GM21390 (cell line): ENCODE measurements at regions not wholly inside any gene's neighbourhood (a gene's known extent, or its start where the extent isn't known, plus 50 kb on each side); places are given as distances from the start of the nearest gene placed in this dataset.

Experiments
- ATAC-seq: cut with Tn5 transposase; IDR thresholded peaks from one replicate; pipeline ENCODE4 v1.9.1; 2021; ENCODE audit not compliant: unreplicated experiment

- no peak for ATAC-seq
Observed at GRCh38 chr2:7940723-7941122, 741.1 kb upstream of the ID2 start.

GRCh38 chr2:7943446-7943845 lies 738.4 kb upstream of the ID2 start:
- no peak for ATAC-seq

- ATAC-seq: no peak
Observed at GRCh38 chr2:7945026-7945425, 736.8 kb upstream of the ID2 start.

- ATAC-seq: no peak
Observed at GRCh38 chr2:7950035-7950612, 731.7 kb upstream of the ID2 start.

GRCh38 chr2:7951001-7951400 lies 730.9 kb upstream of the ID2 start:
- no peak for ATAC-seq

DNA sequence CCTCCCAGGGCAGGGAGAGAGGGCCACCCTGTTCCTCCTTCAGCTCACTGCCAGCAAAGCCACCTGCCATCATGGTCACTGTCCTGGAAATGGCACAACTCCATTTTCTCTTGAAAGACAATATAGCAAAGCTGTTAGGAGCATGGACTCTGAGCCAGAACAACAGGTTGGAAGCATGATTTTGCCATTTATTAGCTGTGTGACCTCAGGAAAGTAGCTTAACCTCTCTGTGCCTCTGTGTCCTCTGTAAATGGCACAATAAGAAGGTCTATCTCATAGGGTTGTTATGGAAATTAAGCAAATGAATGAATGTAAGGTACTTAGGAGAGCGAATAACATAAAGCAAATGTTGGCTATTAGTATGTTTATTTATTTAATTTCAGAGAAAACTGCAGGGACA lies 730.4 kb upstream of the ID2 start:
- ATAC-seq: no peak

- no peak for ATAC-seq
Observed at GRCh38 chr2:7952046-7952745, 729.7 kb upstream of the ID2 start.

GRCh38 chr2:7953195-7953594 lies 728.7 kb upstream of the ID2 start:
- ATAC-seq: no peak

DNA sequence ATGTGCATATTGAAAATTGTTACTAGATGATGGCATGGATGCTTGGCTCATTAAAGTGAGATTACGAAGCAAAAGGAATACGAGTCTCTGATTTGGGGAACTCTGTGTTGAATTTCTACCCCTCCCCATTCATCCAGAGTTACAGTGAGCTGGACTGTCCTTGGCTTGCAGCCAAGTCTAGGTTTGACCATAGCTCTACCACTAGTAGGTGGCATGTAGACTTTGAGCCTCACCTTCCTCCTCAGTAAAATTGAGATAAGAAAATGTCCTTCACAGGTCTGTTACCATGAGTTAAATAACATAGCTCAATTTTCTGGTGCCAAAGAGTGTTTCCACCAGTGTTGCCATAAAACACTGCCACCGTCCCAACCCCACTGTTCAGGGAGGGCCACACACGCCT lies 727.6 kb upstream of the ID2 start:
- no peak for ATAC-seq

- ATAC-seq: no peak
Observed at GRCh38 chr2:7956126-7956689, 725.6 kb upstream of the ID2 start.

GRCh38 chr2:7961550-7961949 lies 720.3 kb upstream of the ID2 start:
- ATAC-seq: no peak

- ATAC-seq: no peak
Observed at GRCh38 chr2:7962161-7962560, 719.7 kb upstream of the ID2 start.

- no peak for ATAC-seq
Observed at GRCh38 chr2:7963787-7964186, 718.1 kb upstream of the ID2 start.

GRCh38 chr2:7966032-7966431 lies 715.8 kb upstream of the ID2 start:
- ATAC-seq: no peak

DNA sequence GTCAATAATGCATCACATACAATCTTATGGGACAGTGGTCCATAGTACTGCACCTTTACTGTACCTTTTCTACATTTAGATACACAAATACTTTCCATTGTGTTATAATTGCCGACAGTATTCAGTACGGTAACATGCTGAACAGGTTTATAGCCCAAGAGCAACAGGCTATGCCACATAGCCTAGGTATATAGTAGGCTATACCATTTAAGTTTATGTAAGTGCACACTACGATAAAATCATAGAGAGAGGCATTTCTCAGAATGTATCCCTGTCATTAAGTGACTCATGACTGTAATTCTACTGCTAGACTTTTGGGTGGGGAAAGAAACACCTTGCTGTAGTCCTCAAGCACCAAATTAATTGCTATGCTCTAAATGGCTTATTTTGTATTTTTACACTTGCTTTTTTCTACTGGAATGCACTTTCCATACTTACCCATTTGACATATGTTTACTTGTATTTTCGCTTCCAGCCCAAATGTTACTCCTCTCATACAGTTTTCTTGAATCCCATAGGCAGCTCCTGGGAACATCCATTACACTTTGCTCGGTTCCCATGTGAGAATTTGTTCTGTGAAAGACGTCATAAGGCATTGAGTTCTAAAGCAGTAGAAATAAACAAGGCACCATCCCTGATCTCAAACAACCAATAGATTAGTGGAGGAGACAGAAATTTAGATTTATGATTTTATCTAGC lies 714.0 kb upstream of the ID2 start:
- no peak for ATAC-seq

DNA sequence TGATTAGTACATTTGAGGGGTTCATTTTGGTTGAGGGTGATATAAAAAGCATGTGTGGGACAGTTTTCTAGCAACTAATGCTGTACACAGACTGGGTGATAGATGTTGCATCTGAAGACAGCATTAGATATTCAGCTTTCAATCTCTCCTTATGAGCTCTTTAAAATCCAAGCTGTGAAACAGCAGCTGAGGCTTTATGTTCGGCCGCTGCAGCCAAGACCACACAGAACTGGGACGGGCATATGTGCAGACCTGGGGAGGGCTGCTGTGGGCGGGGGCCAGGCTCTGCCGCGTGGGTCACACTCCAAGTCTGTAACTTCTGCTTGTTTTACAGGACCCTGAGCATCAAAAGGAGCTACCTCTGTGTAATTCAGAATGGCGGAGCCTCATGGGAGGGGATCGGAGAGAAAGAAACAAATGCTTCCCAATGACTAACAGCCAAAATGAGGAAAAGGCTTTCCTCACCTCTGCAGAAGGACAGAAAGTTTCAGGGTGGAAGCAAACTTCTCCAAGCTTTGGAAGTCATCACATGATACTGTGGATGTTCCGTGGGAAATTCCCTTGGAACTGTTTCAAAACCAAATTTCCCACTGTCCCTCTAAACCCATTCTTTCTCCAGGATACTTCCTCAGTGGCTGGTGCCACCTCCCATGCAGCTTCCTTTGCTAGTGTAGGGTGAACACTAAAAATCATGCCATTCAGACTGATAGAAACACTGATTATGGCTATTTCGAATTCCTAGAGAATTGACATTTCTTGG lies 711.9 kb upstream of the ID2 start:
- no peak for ATAC-seq

DNA sequence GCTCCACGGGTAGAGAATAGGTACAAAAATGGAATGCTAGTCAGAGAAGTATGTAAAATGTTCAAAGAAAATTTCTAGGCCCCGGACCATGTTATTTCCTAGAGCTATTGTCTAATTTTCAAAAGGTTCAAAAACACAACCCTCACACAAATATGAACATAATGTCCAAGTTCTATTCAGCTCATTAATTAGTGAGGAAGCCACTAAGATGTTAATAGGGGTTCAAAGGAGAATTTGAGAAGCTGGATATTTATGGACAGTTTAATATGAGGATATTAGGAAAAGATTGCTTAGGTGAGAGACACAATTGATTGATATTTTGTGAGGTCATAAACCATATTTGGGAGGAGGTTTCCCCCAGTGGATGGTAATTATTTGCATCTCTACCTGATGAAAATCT lies 710.6 kb upstream of the ID2 start:
- no peak for ATAC-seq

GRCh38 chr2:7971841-7972240 lies 710.0 kb upstream of the ID2 start:
- no peak for ATAC-seq

DNA sequence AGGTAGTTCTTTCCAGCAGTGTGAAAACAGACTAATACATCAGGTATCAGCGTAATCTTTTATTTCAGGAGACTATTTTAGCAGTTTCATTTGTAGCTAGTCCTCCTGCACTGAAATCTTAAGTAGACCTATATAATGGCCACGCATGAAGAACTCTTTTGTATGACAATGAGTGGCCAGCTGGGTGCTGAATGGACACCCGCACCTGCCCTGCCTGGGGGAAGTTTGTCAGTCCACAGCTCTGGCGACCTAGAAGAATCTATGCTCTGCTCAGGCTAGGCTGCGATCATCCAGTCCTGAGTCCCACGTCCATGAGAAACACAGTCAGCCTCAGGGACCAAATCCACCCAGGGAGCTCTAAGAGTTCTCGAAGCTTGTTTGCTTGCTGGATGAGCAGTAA lies 709.2 kb upstream of the ID2 start:
- ATAC-seq: no peak

DNA sequence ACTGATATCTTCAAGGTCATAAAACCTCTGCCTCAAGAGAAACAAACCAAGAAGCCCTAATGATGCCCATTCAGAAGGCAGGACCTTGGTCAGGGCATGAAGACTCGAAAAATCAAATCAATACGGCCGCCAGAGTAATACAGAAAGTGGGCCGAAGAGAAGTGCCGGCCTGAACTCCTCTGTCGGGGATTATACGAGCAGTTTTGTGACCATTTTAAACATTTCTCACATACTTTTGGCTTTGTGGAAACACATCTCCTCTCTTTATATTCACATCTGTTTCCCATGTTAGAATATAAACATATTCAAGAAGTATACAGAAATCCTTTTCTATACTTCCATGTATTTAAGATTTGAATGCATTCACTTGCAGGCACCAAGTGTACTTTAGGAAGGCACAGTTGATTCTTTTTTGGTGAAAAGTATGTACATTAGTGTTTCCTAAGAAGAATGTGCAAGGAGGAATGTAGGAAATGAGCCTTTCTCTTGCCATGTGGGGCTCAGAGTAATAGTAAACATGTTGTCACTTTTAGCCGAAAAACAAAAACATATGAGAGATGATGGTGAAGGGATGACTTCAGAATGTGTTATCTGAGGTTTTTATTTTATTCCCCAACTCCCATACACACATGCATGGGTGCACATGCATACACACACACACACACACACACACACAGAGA lies 707.9 kb upstream of the ID2 start:
- ATAC-seq: no peak

GRCh38 chr2:7974936-7975335 lies 706.9 kb upstream of the ID2 start:
- no peak for ATAC-seq
